ENCODE measurements at regions not wholly inside any gene's neighbourhood (a gene's known extent, or its start where the extent isn't known, plus 50 kb on each side); places are given as distances from the start of the nearest gene placed in this dataset.

GRCh38 chr3:132871956-132872355 lies 149.7 kb upstream of the NPHP3 start:
- Histone ChIP-seq H3K27ac (ENCODE audit: low read depth, low read length) (no peak overlapping the region), H3K9me3 (ENCODE audit: control insufficient read depth, insufficient read depth, low read length) (no peaks in the 10 kb centered on the region), H3K27me3 (ENCODE audit: control insufficient read depth, insufficient read depth, low read length) (no peaks in the 10 kb centered on the region), H3K4me3 (ENCODE audit: low read depth, low read length) (no peak overlapping the region)
- ChIA-PET POLR2A (no interaction called here), CTCF (no interaction called here)
- DNase-seq (ENCODE audit: low read depth, low spot score) = no peak
- no peak for TF ChIP-seq CTCF (IDR thresholded peaks at IDR 0.05; ENCODE audit: low read depth, low read length)

- Histone ChIP-seq H3K27me3 (ENCODE audit: control insufficient read depth, insufficient read depth, low read length) (no peaks in the 10 kb centered on the region), H3K9me3 (ENCODE audit: control insufficient read depth, insufficient read depth, low read length) (no peaks in the 10 kb centered on the region), H3K27ac (ENCODE audit: low read depth, low read length) (no peak overlapping the region), H3K4me3 (ENCODE audit: low read depth, low read length) (no peak overlapping the region)
- ChIA-PET CTCF (no interaction called here), POLR2A (no interaction called here)
- no peak for DNase-seq (ENCODE audit: low read depth, low spot score)
- no peak for TF ChIP-seq CTCF (IDR thresholded peaks at IDR 0.05; ENCODE audit: low read depth, low read length)
Observed at GRCh38 chr3:132870541-132870940, 148.3 kb upstream of the NPHP3 start.

GRCh38 chr3:132867956-132868355 lies 145.7 kb upstream of the NPHP3 start:
- Histone ChIP-seq H3K27ac (ENCODE audit: low read depth, low read length) (no peak overlapping the region), H3K4me3 (ENCODE audit: low read depth, low read length) (no peak overlapping the region), H3K27me3 (ENCODE audit: control insufficient read depth, insufficient read depth, low read length) (no peaks in the 10 kb centered on the region), H3K9me3 (ENCODE audit: control insufficient read depth, insufficient read depth, low read length) (no peaks in the 10 kb centered on the region)
- TF ChIP-seq CTCF (IDR thresholded peaks at IDR 0.05; ENCODE audit: low read depth, low read length) = no peak
- no peak for DNase-seq (ENCODE audit: low read depth, low spot score)
- CTCF ChIA-PET = no interaction called here
- POLR2A ChIA-PET = no interaction called here

- CTCF ChIA-PET = no interaction called here
- H3K4me3 ChIP-seq (ENCODE audit: low read depth, low read length) = no peak overlapping the region
- TF ChIP-seq CTCF (IDR thresholded peaks at IDR 0.05; ENCODE audit: low read depth, low read length) = no peak
- no peaks in the 10 kb centered on the region for H3K9me3 ChIP-seq (ENCODE audit: control insufficient read depth, insufficient read depth, low read length)
- H3K27ac ChIP-seq (ENCODE audit: low read depth, low read length) = no peak overlapping the region
- H3K27me3 ChIP-seq (ENCODE audit: control insufficient read depth, insufficient read depth, low read length) = no peaks in the 10 kb centered on the region
- DNase-seq (ENCODE audit: low read depth, low spot score) = no peak
- POLR2A ChIA-PET = no interaction called here
Observed at GRCh38 chr3:132867526-132867925, 145.3 kb upstream of the NPHP3 start.

- Histone ChIP-seq H3K9me3 (ENCODE audit: control insufficient read depth, insufficient read depth, low read length) (no peaks in the 10 kb centered on the region), H3K27me3 (ENCODE audit: control insufficient read depth, insufficient read depth, low read length) (no peaks in the 10 kb centered on the region), H3K4me3 (ENCODE audit: low read depth, low read length) (no peak overlapping the region), H3K27ac (ENCODE audit: low read depth, low read length) (no peak overlapping the region)
- no peak for TF ChIP-seq CTCF (IDR thresholded peaks at IDR 0.05; ENCODE audit: low read depth, low read length)
- no peak for DNase-seq (ENCODE audit: low read depth, low spot score)
- ChIA-PET CTCF (no interaction called here), POLR2A (no interaction called here)
Observed at GRCh38 chr3:132857317-132857716, 135.1 kb upstream of the NPHP3 start.
